CD4-positive, alpha-beta T cell treated with Interleukin-15 for 4 hours (primary cell): ENCODE measurements at regions not wholly inside any gene's neighbourhood (a gene's known extent, or its start where the extent isn't known, plus 50 kb on each side); places are given as distances from the start of the nearest gene placed in this dataset.

Experiments used
- DNase-seq: peaks from one replicate; pipeline ENCODE4 v3.0.0-alpha.2; 2020; ENCODE audit warnings: low spot score

DNA sequence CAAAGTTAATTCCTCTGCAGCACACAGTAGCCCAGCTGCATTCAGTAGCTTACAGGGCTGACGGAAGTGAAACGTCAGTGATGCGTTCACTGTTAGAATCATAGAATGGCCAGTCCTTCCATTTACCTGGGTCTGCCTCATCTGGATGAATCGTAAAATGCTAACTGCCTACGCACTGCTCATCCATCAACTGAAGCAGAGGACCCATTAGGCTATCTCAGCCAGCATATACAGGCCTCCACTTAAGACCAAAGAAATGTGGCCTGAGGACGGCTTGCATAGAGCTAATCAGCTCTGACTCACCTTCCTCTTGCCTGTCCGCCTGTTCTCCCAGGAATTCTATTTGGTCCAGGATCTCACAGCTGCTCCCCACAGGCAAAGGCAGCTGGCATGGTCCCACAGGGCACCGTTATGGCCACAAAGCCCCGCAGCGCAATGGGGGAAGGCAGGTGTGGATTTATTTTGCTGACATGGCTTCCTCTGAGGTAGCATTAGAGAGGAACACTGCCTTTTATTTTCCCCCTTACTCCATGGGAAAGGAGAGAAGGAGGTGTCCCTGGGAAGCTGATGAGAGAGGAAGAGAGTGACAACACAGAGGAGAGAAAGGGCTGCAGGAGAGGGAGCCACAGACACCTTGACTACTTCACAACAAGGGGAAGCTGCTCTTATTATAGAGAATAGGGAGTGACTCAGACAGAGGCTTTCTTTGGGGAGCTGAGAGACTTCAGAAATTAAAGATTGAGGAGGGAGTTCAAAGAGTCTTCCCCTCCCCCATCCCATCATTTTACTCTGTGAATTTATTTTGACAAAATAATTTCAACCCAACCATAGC, 177.6 kb downstream of the HHIPL2 start:
- DNase-seq, result no peak

- no peak for DNase-seq
Observed at GRCh38 chr1:222369148-222369547, 178.8 kb downstream of the HHIPL2 start.

- no peak for DNase-seq
Observed at GRCh38 chr1:222358100-222358499, 189.8 kb downstream of the HHIPL2 start.

DNA sequence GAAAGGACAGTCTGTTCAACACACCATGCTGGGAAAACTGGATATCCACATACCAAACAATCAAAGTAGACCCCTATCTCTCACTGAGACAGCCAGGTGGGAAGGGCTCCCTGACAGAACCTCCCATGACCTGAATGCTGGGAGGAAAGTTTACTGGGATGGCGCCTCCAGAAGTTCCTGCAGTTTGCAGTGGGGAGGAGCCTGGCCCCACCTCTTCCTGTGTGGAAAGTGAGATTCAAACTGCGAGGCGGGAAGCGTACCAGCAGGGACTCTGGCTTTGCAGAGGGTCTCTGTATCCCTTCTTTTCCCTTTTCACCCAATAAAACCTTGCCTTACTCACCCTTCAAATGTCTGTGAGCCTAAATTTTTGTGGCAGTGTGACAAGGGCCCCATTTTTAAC, 190.7 kb downstream of the HHIPL2 start:
- no peak for DNase-seq

GRCh38 chr1:222347627-222348026, 200.3 kb downstream of the HHIPL2 start:
- no peak for DNase-seq

DNA sequence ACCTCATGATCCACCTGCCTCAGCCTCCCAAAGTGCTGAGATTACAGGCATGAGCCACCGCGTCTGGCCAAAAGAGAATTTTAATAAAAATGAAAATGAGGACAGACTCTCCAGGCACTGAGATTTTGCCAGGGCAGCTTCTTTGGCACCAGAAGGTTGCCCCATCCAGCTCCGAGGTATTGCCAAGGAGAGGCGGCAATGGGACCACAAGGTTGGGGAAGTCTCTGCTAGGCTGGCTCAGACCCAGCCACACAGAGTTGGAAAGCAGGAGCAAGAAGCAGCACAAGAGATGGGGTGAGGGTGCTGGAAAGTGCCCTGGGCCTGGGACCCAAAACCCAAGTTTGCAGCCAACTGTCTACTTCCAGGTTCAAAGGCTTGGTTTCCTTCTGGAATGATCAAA, 200.9 kb downstream of the HHIPL2 start:
- no peak for DNase-seq

DNA sequence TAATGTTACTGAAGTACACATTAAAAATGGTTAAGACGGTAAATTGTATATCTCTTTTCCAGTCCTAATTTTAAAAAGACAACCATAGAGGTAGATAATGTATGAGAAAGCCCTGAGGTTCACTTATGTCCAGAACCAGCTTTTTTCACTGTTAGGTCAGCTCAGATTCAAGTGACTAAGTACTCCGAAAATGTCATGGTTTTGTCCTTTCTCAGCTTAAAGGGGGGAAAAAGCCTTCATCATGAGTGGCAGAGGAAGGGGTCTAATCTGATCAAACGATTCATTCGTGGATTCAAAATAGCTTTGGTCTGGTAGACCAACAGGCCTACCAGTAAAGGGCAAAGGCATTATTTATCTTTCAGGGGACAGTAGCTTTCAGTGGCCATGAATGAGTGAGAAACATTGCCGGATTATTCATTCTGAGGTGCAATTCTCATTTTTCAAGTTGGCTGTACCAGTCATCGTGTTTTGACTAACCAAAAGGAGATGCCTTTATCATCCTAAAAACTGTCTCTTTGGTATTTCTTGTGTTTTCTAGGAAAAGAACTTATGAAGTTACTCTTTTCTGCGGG, 208.4 kb downstream of the HHIPL2 start:
- no peak for DNase-seq

- no peak for DNase-seq
Observed at GRCh38 chr1:222335586-222335985, 212.3 kb downstream of the HHIPL2 start.

DNA sequence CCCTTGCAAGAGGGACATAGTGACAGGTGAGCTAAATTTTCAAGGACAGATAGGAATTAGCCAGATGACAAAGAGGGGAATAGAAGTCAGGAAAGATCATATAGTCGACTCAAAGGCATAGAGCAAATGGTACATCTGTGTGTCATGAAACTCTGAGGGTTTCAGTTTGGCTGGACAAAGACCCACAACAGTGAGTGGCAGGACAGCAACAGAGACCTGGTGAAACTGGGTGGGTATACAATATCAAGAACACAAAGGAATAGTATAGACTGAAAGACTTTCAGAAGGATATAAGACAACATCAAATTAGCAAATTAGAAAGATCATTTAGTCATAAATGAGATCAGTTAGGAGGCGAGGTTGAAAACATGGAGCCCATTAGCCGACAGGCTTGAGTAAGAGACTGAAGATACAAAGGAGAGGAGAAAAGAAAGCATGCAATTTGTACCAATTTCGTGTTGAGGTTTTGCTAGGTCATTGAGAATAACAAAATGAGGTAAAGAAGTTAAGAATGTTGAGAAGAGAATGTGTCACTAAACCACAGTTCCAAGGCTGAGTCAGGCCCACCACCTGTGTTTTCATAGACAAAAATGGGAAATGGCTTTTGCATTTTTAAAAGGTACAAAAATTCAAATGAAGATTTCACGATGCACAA, 213.8 kb downstream of the HHIPL2 start:
- no peak for DNase-seq

DNA sequence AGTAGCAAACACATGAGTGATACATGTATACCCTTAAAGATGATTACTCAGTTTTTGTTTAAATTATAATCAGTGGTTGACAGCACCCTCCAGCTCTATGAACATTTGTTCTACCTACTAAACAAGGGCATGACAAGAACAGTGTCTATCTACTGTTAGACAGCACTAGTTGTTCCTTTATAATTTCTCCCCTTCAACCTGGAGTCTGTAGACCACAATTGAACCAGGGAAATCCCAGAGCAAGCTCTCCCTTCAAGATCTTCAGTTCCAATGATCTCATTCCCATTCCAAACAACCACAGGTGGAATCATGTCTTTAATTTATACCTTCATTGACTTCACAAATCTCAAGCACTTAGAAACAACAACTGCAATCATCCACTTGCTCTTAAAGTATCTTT, 216.1 kb downstream of the HHIPL2 start:
- no peak for DNase-seq

DNA sequence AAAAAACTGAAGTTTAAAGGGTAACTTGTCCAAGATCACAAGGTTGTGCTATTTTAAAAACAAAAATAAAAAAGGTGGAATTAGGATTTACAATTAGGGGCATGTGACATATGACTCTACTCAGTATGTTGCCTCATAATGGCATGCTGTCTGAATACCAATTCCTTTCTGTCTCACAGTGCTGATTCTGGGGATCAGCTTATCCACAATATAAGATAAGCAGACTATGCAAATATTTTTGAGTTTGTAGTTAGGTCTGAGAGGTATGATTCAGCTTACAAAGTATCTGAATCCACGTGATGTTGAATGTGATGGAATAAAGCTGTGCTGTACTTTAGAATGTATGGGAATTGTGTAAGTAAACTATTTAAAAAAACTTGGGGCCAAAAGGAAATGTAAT, 216.6 kb downstream of the HHIPL2 start:
- DNase-seq, result no peak

GRCh38 chr1:222329493-222330045, 218.3 kb downstream of the HHIPL2 start:
- no peak for DNase-seq

DNA sequence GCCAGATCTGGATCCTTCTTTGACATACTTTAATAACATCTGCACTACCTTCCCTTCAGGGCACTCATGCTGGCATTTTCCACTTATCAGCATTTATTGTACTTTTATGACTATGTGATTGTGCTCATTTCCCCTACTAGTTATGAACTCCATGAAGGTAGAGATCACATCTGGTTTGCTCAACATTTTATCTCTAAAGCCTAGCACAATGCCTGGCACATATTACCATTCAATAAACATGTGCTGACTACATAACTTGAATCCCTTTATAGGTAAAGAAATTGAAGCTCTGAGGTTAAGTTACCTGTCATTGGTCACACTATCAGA, 221.2 kb downstream of the HHIPL2 start:
- DNase-seq, result no peak

DNA sequence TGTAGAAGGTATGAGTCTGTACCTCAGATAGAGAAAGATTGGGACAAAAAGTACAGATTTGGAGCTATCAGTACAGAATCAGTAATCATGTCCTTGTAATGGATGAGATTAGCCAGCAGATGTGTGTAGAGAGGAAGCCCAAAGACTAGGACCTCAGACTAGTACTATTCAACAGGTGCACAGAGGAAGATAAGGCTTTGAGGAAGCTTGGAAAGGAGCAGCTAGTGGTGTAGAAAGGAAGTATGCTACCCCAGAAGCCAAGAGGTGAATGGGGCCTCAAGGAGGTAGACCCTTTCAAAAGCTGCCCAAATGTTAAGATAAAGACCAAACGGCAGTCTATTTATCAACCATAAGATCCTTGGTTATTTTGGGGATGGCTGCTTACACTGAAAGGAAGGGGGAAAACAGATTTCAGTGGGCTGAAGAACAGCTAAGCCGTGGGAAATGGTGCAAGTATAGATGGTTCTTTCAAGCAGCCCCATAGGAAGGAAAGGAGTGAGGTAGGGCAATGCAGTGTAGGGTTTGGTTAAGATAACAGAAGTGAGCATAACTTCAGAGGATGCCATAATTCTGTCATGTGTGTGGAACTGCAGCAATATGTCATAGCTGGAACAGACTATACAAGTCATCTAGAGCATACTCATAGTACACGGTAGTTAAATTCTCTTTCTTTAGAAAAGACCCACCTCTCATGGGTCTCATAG, 221.7 kb downstream of the HHIPL2 start:
- no peak for DNase-seq

GRCh38 chr1:222325506-222325905, 222.4 kb downstream of the HHIPL2 start:
- no peak for DNase-seq

DNA sequence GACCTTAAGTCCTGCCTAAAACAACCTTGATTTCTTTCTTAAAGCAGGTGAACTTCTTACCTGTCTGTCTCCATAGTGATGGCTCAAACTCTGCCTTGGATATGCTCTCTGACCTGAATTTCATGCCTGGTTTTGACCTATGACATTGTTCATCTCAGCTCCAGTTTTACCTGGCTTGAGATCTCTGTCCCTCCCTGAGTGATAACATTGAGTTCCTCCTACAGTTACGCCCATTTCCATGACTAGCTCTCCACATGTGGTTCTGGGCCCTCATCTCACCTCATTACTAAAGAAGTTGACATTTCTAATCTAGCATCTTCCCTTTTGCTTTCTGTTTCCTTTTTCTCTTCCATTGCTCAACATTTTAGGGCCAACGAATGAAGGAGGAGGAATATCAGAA, 233.1 kb downstream of the HHIPL2 start:
- no peak for DNase-seq

DNA sequence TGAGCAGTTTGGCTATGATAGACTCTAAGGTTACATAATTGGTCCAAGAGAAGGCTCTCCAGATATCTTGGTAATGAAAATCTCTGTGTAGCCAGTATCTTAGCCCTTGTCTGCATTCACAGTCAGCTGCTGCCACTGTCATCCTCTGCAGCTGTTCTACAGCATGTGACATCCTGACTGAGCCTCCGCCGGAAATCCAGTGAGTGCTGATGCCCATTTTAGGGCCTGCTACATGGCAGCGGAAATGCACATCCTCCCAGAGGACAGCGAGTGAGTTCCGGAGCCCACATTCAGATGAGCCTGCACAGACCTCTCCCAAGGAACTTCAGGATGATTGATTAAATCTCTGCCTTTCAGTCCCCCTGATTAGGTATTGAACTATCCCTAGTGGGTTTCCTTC, 237.1 kb downstream of the HHIPL2 start:
- DNase-seq, result no peak

DNA sequence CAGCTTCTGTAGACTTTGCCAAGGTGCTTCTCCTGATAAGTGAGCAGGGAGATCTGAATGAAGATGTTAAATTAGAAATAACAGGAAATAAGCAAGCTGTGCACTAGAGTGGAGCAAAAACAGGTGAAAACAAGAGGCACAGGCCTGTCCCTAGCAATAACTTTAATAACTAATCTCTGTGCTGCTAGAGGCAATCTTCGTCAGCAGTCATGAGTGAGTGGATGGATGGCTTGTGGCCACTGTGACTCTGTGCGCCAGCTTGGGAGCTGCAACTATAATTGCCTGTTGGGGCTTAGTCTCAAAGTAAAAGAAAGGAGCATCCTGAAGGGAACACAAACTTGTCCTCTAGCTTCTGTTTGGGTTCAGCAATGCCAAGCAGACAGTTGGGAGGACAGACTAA, 240.3 kb downstream of the HHIPL2 start:
- DNase-seq, result no peak

DNA sequence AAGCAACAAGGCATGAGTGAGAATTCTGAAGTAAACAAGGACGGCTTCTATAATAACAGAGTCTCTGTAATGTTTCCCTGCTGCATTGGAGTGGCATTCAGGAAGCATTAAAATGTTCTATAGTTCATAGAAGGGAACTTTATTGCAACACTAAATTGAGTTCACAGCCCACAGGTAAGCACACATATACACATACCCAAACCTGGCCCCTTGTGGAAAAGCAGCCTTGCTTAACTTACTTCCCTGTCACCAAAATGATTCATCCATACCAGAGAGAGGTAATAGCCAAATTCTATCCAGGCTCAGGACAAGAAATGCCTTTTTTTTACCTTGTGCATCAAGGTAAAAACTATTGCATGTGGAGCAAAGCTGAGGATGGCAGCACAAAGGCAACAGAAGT, 241.4 kb downstream of the HHIPL2 start:
- DNase-seq, result no peak

- DNase-seq, result no peak
Observed at GRCh38 chr1:222306011-222306410, 241.9 kb downstream of the HHIPL2 start.

DNA sequence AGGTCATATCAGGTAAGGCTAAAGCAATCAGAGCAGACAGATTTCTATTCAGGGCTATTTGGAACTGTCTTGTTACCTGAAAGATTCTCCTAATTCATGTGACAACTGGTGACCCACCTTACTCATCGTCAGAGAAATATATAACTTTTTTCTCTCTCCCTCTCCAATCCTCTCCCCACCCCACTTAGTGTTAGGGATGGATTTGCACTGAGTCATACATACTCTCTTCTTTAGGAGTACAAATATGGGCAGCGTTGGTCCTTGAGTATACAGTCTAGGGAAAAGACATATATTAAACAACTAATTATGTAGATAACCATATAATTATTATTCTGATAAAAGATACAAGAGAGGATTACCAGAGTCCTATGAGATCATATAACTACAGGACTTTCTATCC, 246.3 kb downstream of the HHIPL2 start:
- DNase-seq, result no peak

DNA sequence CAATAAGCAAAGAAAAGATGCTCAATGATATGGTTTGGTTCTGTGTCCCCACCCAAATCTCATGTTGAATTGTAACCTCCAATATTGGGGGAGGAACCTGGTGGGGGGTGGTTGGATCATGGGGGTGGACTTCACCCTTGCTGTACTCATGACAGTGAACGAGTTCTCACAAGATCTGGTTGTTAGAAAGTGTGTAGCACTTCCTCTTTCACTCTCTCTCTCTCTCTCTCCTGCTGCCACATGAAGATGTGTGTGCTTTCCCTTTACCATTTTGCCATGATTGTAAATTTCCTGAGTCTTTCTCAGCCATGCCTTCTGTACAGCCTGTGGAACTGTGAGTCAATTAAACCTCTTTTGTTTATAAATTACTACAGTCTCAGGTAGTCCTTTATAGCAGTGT, 248.4 kb downstream of the HHIPL2 start:
- DNase-seq, result no peak

DNA sequence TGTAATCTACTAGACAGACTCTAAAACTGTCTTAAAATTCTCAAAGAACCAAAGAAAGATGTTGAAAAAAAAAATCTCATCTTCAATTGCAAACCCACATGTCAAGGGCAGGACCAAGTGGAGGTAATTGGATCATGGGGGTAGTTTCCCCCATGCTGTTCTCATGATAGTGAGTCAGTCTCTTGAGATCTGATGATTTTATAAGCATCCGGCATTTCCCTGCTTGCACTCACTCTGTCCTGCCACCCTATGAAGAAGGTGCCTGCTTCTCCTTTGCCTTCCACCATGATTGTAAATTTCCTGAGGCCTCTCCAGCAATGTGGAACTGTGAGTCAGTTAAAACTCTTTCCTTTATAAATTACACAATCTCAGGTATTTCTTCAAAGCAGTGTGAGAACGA, 257.0 kb downstream of the HHIPL2 start:
- DNase-seq, result no peak
